Gastrocnemius medialis (tissue), 4 donors: ENCODE measurements at regions not wholly inside any gene's neighbourhood (a gene's known extent, or its start where the extent isn't known, plus 50 kb on each side); places are given as distances from the start of the nearest gene placed in this dataset.
"Not testable (repeated sequence)": the region's sequence is repeated elsewhere in the genome, so short reads cannot be mapped to it uniquely, and the experiment has no call there.

Experiments used
- ATAC-seq, 2 donors: fragments of 150-250 bp; one replicate each; pipeline ENCODE4 v1.9.1; 2016
- DNase-seq, 2 donors: peaks; one replicate each; pipeline ENCODE4 v3.0.0-alpha.2; 2019
- H3K27ac ChIP-seq, 4 donors: fragments of 200-600 bp; sonication (generic); 1 replicate in 1 of 4; 2 replicates in 3 of 4; pipeline ENCODE4 v1.5.1; 2016 to 2018; ENCODE audit warnings: mild to moderate bottlenecking in 2 of 4, moderate library complexity in 1 of 4
- H3K27me3 ChIP-seq, 3 donors: fragments of 200-600 bp; sonication (generic) in 2 of 3; 1 replicate in 1 of 3; 2 replicates in 2 of 3; pipeline versions ENCODE4 v1.5.1 to v1.6.0; 2016 to 2019; ENCODE audit warnings: mild to moderate bottlenecking in 1 of 3, moderate library complexity in 1 of 3
- H3K36me3 ChIP-seq, 2 donors: fragments of 200-600 bp; sonication (generic) in 1 of 2; one replicate each; pipeline ENCODE4 v1.5.1; 2017 to 2018
- H3K4me1 ChIP-seq, 2 donors: fragments of 200-600 bp; sonication (generic) in 1 of 2; one replicate each; pipeline ENCODE4 v1.5.1; 2016 to 2017; ENCODE audit warnings: mild to moderate bottlenecking in 2 of 2
- H3K4me3 ChIP-seq, 4 donors: fragments of 200-600 bp; sonication (generic) in 3 of 4; 1 replicate in 1 of 4; 2 replicates in 3 of 4; pipeline ENCODE4 v1.5.1; 2016 to 2019; ENCODE audit warnings: mild to moderate bottlenecking in 2 of 4
- H3K9me3 ChIP-seq, 3 donors: fragments of 200-600 bp; sonication (generic) in 2 of 3; 1 replicate in 1 of 3; 2 replicates in 2 of 3; pipeline ENCODE4 v1.5.1; 2016 to 2019
- CTCF ChIP-seq, 5 experiments: fragments of 450-650 bp in 3 of 5; fragments of 200-600 bp in 2 of 5; sonication (generic) in 2 of 5; IDR thresholded peaks in 4 of 5; conservative IDR thresholded peaks in 1 of 5; 1 replicate in 4 of 5; 2 replicates in 1 of 5; pipeline ENCODE4 v1.5.1; 2016 to 2019; ENCODE audit warnings: antibody characterized with exemption in 5 of 5, mild to moderate bottlenecking in 3 of 5, moderate library complexity in 3 of 5
- POLR2A ChIP-seq, 2 donors: fragments of 450-650 bp; IDR thresholded peaks; one replicate each; pipeline ENCODE4 v1.6.1; 2017; ENCODE audit warnings: antibody characterized with exemption in 2 of 2, mild to moderate bottlenecking in 2 of 2, moderate library complexity in 2 of 2
- in situ Hi-C, 4 donors: fragments of 200-750 bp; cut with MboI; loops; one replicate each; pipeline versions ENCODE4 v1.15.0 to v1.8.0; 2017; ENCODE audit warnings: low sequenced_read_pairs in 4 of 4
- intact Hi-C: fragments of 100-400 bp; cut with DNase I; formaldehyde crosslinking; loops from one replicate; pipeline ENCODE4 v1.15.1; 2023; ENCODE audit warnings: low total_unique reads

DNA sequence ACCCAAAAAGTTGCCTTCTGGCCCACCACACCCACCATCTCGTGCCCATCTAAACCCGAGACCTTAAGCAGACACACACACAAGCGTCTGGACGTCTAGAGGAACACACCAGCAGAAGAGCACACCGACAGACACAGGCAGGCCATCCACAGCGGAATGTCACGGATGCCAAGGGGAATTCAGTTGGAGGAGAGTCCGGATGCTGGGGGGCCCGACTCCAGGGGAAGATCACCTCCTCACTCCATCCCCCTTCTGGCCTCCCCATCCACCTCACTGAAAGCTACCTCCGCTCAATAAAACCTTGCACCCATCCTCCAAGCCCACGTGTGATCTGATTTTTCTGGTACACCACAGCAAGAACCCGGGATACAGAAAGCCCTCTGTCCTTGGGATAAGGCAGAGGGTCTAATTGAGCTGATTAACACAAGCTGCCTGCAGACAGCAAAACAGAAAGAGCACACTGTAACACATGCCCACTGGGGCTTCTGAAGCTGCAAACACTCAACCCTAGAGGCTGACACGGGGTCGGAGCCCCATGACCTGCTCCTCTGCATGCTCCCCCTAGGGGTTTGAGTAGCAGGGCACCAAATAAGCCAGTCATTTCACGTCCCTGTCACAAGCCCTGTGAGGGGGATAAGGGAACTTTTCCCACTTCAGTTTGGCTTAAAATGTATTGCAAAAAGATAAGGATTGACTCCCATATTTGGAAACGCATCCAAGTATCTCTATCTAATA lies 339.6 kb upstream of the PCDH10 start:
- intact Hi-C loops, result no loop called here
- Histone ChIP-seq H3K27me3 (no peaks in the 10 kb centered on the region), H3K27ac (no peak overlapping the region), H3K9me3 (no peaks in the 10 kb centered on the region), H3K4me1 (no peaks in the 10 kb centered on the region), H3K36me3 (no peaks in the 10 kb centered on the region), H3K4me3 (no peak overlapping the region)
- DNase-seq, result no peak
- no peak for TF ChIP-seq CTCF (IDR thresholded peaks at IDR 0.05 in 4 of 5, conservative IDR thresholded peaks at IDR 0.05 in 1 of 5)
- TF ChIP-seq POLR2A (IDR thresholded peaks at IDR 0.05), result no peak
- in situ Hi-C loops, result no loop called here
- ATAC-seq, result no peak

DNA sequence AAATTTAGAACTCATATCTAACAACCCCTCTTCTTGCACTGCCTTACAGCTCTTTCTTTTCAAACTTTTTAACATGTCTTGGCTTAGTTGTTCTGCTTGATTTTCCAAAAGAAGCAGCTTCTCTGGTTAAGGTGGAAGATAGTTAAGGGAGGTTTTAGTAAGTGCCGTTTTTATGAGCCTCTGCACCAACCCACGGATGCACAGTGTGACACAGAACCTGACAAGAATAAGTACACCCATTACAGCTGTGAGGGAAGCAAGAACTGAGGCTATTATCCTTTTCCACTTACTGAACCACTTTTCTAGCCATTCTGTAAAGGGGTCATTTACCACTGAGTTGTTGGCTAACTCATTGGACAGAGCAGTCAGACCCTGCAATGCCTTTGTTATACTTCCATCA lies 336.0 kb upstream of the PCDH10 start:
- in situ Hi-C loops, H3K27ac ChIP-seq, ATAC-seq, H3K9me3 ChIP-seq, H3K4me3 ChIP-seq, intact Hi-C loops, H3K36me3 ChIP-seq, H3K27me3 ChIP-seq, H3K4me1 ChIP-seq, DNase-seq: not testable (repeated sequence)

DNA sequence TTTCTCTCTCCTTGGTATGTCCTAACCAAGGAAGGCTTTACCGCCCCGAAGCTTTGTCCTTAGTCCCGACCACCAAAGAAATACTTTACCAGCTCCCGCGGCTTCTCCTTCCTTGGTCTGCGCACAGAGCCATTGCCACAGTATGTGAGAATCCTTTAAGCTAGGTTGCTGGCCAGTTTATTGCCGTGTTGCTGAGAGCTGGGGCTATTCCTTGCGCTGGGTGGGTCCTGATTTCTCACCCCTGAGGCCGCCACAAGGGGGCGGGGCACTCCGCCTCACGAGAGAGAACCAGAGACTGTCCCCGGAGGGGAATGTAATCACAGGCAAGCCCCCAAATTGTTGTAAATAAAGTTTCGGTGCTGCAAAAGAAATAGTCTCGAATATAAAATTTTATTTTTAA lies 331.0 kb upstream of the PCDH10 start:
- Histone ChIP-seq H3K9me3 (no peaks in the 10 kb centered on the region), H3K27ac (no peak overlapping the region), H3K4me3 (no peak overlapping the region), H3K4me1 (no peaks in the 10 kb centered on the region), H3K27me3 (no peaks in the 10 kb centered on the region), H3K36me3 (no peaks in the 10 kb centered on the region)
- ATAC-seq, result no peak
- in situ Hi-C loops (no loop called here), intact Hi-C loops (no loop called here)
- no peak for DNase-seq
- TF ChIP-seq POLR2A (IDR thresholded peaks at IDR 0.05) (no peak), CTCF (IDR thresholded peaks at IDR 0.05 in 4 of 5, conservative IDR thresholded peaks at IDR 0.05 in 1 of 5) (no peak)

GRCh38 chr4:132823419-132823818 lies 325.7 kb upstream of the PCDH10 start:
- ATAC-seq, result no peak
- Histone ChIP-seq H3K27ac (no peak overlapping the region), H3K36me3 (no peaks in the 10 kb centered on the region), H3K27me3 (no peaks in the 10 kb centered on the region), H3K9me3 (no peaks in the 10 kb centered on the region), H3K4me1 (no peaks in the 10 kb centered on the region), H3K4me3 (no peak overlapping the region)
- in situ Hi-C loops (no loop called here), intact Hi-C loops (no loop called here)
- DNase-seq, result no peak
- TF ChIP-seq POLR2A (IDR thresholded peaks at IDR 0.05), result no peak
- TF ChIP-seq CTCF (IDR thresholded peaks at IDR 0.05 in 4 of 5, conservative IDR thresholded peaks at IDR 0.05 in 1 of 5), result no peak

DNA sequence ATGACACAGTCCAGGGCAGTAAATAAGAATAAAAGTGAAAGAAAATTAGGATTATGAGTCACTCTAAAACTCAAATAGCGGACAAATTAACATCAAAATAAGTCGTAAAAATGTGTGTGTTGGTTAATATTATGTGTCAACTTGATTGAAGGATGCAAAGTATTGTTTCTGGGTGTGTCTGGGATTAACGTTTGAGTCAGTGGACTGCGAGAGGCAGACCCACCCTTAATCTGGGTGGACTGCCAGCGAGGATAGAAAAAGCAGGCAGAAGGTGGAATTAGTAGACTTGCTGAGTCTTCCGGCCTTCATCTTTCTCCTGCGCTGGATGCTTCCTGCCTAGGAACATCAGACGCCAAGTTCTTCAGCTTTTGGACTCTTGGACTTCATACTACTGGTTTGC lies 324.3 kb upstream of the PCDH10 start:
- H3K36me3 ChIP-seq, result no peaks in the 10 kb centered on the region
- intact Hi-C loops, result no loop called here

More for the DNA sequence above, 324.3 kb upstream of the PCDH10 start:
- H3K9me3 ChIP-seq, result no peaks in the 10 kb centered on the region
- H3K27me3 ChIP-seq, result no peaks in the 10 kb centered on the region
- ATAC-seq (no peak), DNase-seq (no peak)
- in situ Hi-C loops, result no loop called here
- no peak overlapping the region for H3K4me3 ChIP-seq
- no peaks in the 10 kb centered on the region for H3K4me1 ChIP-seq
- no peak overlapping the region for H3K27ac ChIP-seq
- no peak for TF ChIP-seq POLR2A (IDR thresholded peaks at IDR 0.05)
- TF ChIP-seq CTCF (IDR thresholded peaks at IDR 0.05 in 4 of 5, conservative IDR thresholded peaks at IDR 0.05 in 1 of 5), result no peak
